C4-2B (cell line): ENCODE measurements at regions not wholly inside any gene's neighbourhood (a gene's known extent, or its start where the extent isn't known, plus 50 kb on each side); places are given as distances from the start of the nearest gene placed in this dataset.
"Not testable (repeated sequence)": the region's sequence is repeated elsewhere in the genome, so short reads cannot be mapped to it uniquely, and the experiment has no call there.

Experiments
- H3K27ac ChIP-seq: fragments of 450-650 bp; 2 replicates; pipeline ENCODE4 v1.5.1; 2017
- CTCF ChIP-seq: fragments of 450-650 bp; conservative IDR thresholded peaks from 2 replicates; pipeline ENCODE4 v1.5.1; 2017; ENCODE audit warnings: mild to moderate bottlenecking
- ZFX ChIP-seq: fragments of 450-650 bp; IDR thresholded peaks from 2 replicates; pipeline ENCODE4 v1.6.1; 2017

GRCh38 chr19:34620134-34620533, 56.8 kb downstream of the SCGB2B2 start:
- not testable (repeated sequence) for H3K27ac ChIP-seq

GRCh38 chr19:34618410-34618809, 58.5 kb downstream of the SCGB2B2 start:
- no peak overlapping the region for H3K27ac ChIP-seq
- TF ChIP-seq CTCF, result no peak
- TF ChIP-seq ZFX, result no peak

GRCh38 chr19:34617996-34618395, 59.0 kb downstream of the SCGB2B2 start:
- not testable (repeated sequence) for H3K27ac ChIP-seq

GRCh38 chr19:34603003-34603402, 74.0 kb downstream of the SCGB2B2 start:
- TF ChIP-seq CTCF (no peak), ZFX (no peak)
- no peak overlapping the region for H3K27ac ChIP-seq

GRCh38 chr19:34601071-34601470, 75.9 kb downstream of the SCGB2B2 start:
- H3K27ac ChIP-seq, result no peak overlapping the region
- no peak for TF ChIP-seq ZFX
- TF ChIP-seq CTCF, result no peak

GRCh38 chr19:34600366-34600765, 76.6 kb downstream of the SCGB2B2 start:
- H3K27ac ChIP-seq, result no peak overlapping the region
- TF ChIP-seq ZFX (no peak), CTCF (no peak)

GRCh38 chr19:34598217-34599155, 78.5 kb downstream of the SCGB2B2 start:
- no peak for TF ChIP-seq ZFX
- no peak for TF ChIP-seq CTCF
- H3K27ac ChIP-seq, result no peak overlapping the region

GRCh38 chr19:34597596-34597995, 79.4 kb downstream of the SCGB2B2 start:
- TF ChIP-seq ZFX (no peak), CTCF (no peak)

More at GRCh38 chr19:34597596-34597995, 79.4 kb downstream of the SCGB2B2 start:
- no peak overlapping the region for H3K27ac ChIP-seq
